GM12878 (cell line): ENCODE measurements at regions not wholly inside any gene's neighbourhood (a gene's known extent, or its start where the extent isn't known, plus 50 kb on each side); places are given as distances from the start of the nearest gene placed in this dataset.

ENCODE experiments used
- BCLAF1 ChIP-seq: fragments of 450-650 bp; IDR thresholded peaks from 2 replicates; pipeline ENCODE4 v1.6.1; 2017; ENCODE audit warnings: antibody characterized with exemption, mild to moderate bottlenecking, moderate library complexity
- CHD2 ChIP-seq: IDR thresholded peaks from 2 replicates; pipeline ENCODE4 v1.6.1; 2011; ENCODE audit warnings: low read depth, low read length, improper control_type of control experiment, borderline replicate concordance
- DPF2 ChIP-seq: fragments of 450-650 bp; IDR thresholded peaks from 2 replicates; pipeline ENCODE4 v1.6.1; 2017; ENCODE audit warnings: mild to moderate bottlenecking
- GATAD2B ChIP-seq: fragments of 450-650 bp; conservative IDR thresholded peaks from 2 replicates; pipeline ENCODE4 v1.6.1; 2017; ENCODE audit warnings: low read depth, mild to moderate bottlenecking, moderate library complexity
- IRF3 ChIP-seq: fragments of 450-650 bp; IDR thresholded peaks from 2 replicates; pipeline ENCODE4 v1.6.1; 2014; ENCODE audit warnings: mild to moderate bottlenecking
- RELB ChIP-seq: fragments of 450-650 bp; IDR thresholded peaks from 2 replicates; pipeline ENCODE4 v1.6.1; 2017; ENCODE audit warnings: low read depth, mild to moderate bottlenecking, moderate library complexity
- SUZ12 ChIP-seq: fragments of 200-600 bp; sonication (generic); IDR thresholded peaks from one replicate; pipeline ENCODE4 v1.6.1; 2018; ENCODE audit warnings: antibody characterized with exemption, mild to moderate bottlenecking; ENCODE audit not compliant: unreplicated experiment
- TCF12 ChIP-seq: IDR thresholded peaks from 2 replicates; pipeline ENCODE4 v1.6.1; 2011; ENCODE audit warnings: low read depth, mild to moderate bottlenecking, low read length
- ZNF592 ChIP-seq: fragments of 450-650 bp; IDR thresholded peaks from 2 replicates; pipeline ENCODE4 v1.6.1; 2017; ENCODE audit warnings: mild to moderate bottlenecking, moderate library complexity

GRCh38 chr3:22843854-22844253 is 359.3 kb upstream of the UBE2E2 start (continued):
- TF ChIP-seq RELB = no peak
- no peak for TF ChIP-seq TCF12
- TF ChIP-seq GATAD2B = no peak
- no peak for TF ChIP-seq BCLAF1
- TF ChIP-seq ZNF592 = no peak
- TF ChIP-seq IRF3 = no peak
- TF ChIP-seq DPF2 = no peak
- no peak for TF ChIP-seq CHD2
- no peak for TF ChIP-seq SUZ12
